Brain microvascular endothelial cell (primary cell): ENCODE measurements at regions not wholly inside any gene's neighbourhood (a gene's known extent, or its start where the extent isn't known, plus 50 kb on each side); places are given as distances from the start of the nearest gene placed in this dataset.

Source experiments
- DNase-seq: peaks from one replicate; pipeline ENCODE4 v3.0.0-alpha.2; 2020
- H3K27ac ChIP-seq: fragments of 250-450 bp; sonication (Bioruptor Pico); 2 replicates; pipeline ENCODE4 v1.5.1; 2020; ENCODE audit warnings: mild to moderate bottlenecking, moderate library complexity
- H3K27me3 ChIP-seq: fragments of 250-450 bp; sonication (Bioruptor Pico); replicated peaks from 2 replicates; pipeline ENCODE4 v1.5.1; 2020; ENCODE audit warnings: mild to moderate bottlenecking
- H3K36me3 ChIP-seq: fragments of 250-450 bp; sonication (Bioruptor Pico); replicated peaks from 2 replicates; pipeline ENCODE4 v1.5.1; 2020; ENCODE audit warnings: mild to moderate bottlenecking
- H3K4me3 ChIP-seq: 2 replicates; pipeline ENCODE4 v1.5.1; 2011; ENCODE audit warnings: low read depth, mild to moderate bottlenecking, control low read depth, low read length, moderate library complexity
- in situ Hi-C: cut with HindIII; loops from 2 replicates; pipeline ENCODE4 v1.10.0; 2017; ENCODE audit warnings: low sequenced_read_pairs, low pct_ligation_motif_present
- TF ChIP-seq, protein P1 (sequence below): IDR thresholded peaks from 2 replicates; pipeline ENCODE4 v1.5.1; 2011; ENCODE audit warnings: low read depth, mild to moderate bottlenecking, moderate library complexity, low read length, control low read depth, inconsistent platforms; ENCODE audit errors: missing control alignments

DNA sequence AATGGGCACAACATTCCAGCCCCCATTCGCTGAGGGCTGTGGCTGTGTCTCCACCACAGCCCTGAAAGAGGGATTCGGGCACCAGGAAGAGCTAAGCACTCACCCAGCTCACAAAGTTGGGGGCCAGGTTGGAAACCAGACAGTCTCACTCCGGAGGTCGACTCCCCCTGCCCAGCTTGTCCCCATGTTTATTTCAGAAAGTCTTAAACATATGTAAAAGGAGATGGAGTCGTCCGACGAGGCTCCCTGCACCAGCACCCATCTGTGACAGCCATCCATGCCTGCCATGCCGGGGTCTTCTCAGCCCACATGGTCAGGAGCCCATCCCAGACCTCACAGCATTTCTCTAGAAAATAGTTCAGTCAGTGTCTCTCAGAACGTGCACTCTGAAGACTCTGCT, 63.6 kb upstream of the STX16 start:
- no peak overlapping the region for H3K27ac ChIP-seq
- H3K36me3 ChIP-seq = no peaks in the 10 kb centered on the region
- H3K27me3 ChIP-seq = peaks cover 4% of the 10 kb centered on the region
- no peak for DNase-seq
- TF ChIP-seq, protein P1, sequence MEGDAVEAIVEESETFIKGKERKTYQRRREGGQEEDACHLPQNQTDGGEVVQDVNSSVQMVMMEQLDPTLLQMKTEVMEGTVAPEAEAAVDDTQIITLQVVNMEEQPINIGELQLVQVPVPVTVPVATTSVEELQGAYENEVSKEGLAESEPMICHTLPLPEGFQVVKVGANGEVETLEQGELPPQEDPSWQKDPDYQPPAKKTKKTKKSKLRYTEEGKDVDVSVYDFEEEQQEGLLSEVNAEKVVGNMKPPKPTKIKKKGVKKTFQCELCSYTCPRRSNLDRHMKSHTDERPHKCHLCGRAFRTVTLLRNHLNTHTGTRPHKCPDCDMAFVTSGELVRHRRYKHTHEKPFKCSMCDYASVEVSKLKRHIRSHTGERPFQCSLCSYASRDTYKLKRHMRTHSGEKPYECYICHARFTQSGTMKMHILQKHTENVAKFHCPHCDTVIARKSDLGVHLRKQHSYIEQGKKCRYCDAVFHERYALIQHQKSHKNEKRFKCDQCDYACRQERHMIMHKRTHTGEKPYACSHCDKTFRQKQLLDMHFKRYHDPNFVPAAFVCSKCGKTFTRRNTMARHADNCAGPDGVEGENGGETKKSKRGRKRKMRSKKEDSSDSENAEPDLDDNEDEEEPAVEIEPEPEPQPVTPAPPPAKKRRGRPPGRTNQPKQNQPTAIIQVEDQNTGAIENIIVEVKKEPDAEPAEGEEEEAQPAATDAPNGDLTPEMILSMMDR = no peak
- H3K4me3 ChIP-seq = no peak overlapping the region
- in situ Hi-C loops = no loop called here

DNA sequence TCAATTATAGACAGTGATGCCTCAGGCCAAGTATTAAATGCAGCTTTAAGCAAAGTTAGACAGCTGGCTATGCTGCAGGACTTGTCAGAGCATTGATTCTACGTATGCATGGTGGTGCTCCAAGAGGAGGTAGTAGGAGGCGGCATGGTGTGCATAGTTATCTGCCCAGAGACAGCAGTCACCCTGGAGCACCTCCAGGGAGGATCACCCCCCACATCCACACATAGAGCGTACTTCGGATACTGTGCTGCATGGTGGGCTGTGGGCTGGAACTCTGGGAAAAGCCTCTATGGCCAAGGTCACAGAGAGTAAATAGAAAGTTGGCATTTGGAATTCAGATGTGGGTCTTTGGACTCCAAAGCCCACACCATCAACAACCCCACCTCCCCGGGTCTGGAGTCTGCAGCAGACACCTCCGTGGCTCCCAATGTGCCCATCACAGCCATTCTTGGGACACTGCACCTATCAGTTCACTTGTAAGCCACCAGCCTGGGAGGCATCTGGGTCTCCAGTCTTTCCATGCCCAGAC, 64.5 kb upstream of the STX16 start:
- TF ChIP-seq, protein P1 = no peak
- H3K4me3 ChIP-seq = no peak overlapping the region

DNA sequence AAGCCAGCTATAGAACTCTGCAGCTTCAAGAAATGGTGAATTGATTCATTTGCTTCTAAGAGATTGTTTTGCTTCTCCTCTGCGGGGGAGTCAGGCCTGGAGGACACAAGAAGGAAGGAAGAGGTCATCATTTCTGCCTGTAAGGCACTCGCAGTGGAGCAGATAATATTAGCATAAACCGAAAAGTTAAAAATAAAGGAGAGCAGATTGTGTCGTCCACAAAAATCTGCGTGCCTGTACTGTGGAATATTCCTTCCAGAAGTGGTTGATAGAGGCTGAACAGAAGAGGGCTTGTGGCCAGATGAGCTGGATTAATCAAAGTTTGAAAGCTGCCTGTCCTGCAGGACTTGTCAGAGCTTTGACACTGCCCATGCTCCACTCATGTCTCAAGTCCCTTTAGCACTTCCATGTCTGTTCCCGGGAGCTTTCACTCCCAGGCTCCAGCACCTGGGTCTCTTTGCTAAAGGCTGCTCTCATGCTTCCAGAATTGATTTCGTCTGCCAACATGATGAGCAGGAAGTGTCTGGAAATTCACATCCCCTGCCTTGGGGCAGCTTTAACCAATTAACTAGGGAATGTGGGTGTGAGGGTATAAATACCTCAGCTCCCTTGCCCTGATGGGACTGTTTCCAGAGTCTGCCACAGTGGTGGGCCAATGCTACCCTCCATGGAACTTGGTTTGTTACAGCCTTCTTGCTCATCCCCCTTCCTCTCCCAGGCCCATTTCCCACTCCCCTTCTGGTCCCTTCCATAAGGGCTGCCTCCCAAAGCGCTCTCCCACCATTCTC, 65.1 kb upstream of the STX16 start:
- no peak for DNase-seq
- no peak overlapping the region for H3K27ac ChIP-seq
- TF ChIP-seq, protein P1 = no peak
- H3K27me3 ChIP-seq = no peaks in the 10 kb centered on the region
- H3K36me3 ChIP-seq = no peaks in the 10 kb centered on the region
- in situ Hi-C loops = no loop called here
- H3K4me3 ChIP-seq = no peak overlapping the region

More for the DNA sequence above, 64.5 kb upstream of the STX16 start:
- H3K27ac ChIP-seq = no peak overlapping the region
- in situ Hi-C loops = no loop called here
- DNase-seq = no peak
- peaks cover 4% of the 10 kb centered on the region for H3K27me3 ChIP-seq
- H3K36me3 ChIP-seq = no peaks in the 10 kb centered on the region

DNA sequence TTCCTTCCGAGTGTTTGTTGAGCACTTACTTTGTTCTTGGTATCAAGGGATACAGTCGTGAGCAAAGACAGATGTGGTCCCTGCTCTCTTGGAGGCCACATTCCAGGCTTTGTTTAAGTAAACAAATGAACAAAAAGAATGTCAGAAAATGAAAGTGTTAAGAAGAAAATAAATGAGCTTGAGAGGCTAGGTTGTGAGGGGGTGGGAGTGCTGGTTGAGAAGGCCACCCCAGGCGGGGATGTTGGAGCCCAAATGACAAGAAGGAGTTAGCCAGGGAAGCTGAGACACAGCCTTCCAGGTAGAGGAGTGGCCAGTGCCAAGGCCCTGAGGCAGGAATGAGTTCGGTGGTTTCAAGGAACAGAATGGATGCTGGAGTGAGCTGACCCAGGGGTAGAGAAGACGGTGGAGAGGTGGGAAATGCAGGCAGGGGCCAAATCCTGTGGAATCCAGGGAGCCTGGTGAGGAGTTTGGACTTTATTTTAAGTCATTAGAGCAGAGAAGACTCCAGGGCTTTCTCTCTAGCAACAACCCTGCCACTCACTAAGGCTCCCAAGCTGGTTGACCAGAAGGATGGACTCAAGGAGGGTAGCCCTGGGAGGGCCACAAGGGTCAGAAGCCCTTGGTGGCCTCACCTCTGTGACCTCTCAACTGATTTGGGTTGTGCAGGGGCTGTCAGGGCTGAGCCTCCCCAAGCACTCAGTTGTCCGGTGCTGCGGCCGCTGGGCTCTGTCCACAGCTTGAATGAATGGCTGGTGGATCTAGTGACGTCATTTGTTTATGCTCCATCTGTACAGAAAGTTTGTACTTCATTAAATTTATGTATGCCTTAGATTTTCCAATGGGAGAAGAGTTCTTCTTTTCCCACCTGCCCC, 66.0 kb upstream of the STX16 start:
- DNase-seq = no peak
- Histone ChIP-seq H3K4me3 (no peak overlapping the region), H3K36me3 (no peaks in the 10 kb centered on the region), H3K27ac (no peak overlapping the region), H3K27me3 (no peaks in the 10 kb centered on the region)
- TF ChIP-seq, protein P1 = no peak
- in situ Hi-C loops = no loop called here

DNA sequence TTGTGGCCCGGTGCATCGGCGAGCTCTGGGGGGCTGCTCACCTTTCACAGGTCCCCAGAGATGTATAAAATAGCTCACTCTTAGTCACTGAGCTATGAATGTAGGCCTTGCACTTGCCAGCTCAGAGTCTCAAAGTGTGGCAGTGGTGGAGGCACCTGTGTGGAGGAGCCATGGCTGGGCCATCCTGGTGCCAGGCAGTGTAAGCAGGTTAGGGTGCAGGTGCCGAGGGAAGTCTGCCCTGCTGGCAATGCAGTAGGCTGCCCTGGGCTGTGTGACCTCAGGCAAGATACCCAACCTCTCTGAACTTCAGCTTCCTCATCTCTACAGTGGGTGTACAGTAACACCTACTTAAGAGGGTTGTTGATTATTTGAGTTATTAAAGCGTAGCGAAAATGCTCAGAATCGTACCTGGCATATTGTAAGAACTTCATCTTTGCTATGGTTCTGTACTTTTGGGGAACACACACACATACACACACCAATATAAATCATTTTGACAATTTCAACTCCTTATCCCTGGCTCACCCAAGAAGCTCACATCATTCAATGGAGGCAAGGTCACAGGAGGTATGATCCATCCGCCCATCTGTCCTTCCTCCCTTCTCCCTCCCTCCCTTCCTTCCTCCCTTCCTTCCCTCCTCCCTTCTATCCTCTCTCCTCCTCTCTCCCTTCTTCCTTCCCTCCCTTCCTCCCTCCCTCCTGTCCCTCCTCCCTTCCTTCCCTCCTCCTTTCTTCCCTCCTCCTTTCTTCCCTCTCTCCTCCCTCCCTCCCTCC, 66.8 kb upstream of the STX16 start:
- in situ Hi-C loops = no loop called here

More for the DNA sequence above, 66.8 kb upstream of the STX16 start:
- no peak overlapping the region for H3K4me3 ChIP-seq
- H3K27ac ChIP-seq = no peak overlapping the region
- TF ChIP-seq, protein P1 = no peak
- no peak for DNase-seq
- H3K36me3 ChIP-seq = no peaks in the 10 kb centered on the region
- no peaks in the 10 kb centered on the region for H3K27me3 ChIP-seq
